ENCODE measurements at regions not wholly inside any gene's neighbourhood (a gene's known extent, or its start where the extent isn't known, plus 50 kb on each side); places are given as distances from the start of the nearest gene placed in this dataset.

- no peak overlapping the region for H3K4me3 ChIP-seq (ENCODE audit: low read length)
- H3K27ac Mint-ChIP-seq, result no peak overlapping the region
- no peaks in the 10 kb centered on the region for H3K36me3 ChIP-seq (ENCODE audit: control insufficient read depth, insufficient read depth, low read length)
- H3K4me3 Mint-ChIP-seq, result no peak overlapping the region
- H3K4me1 ChIP-seq (ENCODE audit: control insufficient read depth, insufficient read depth, low read length), result no peaks in the 10 kb centered on the region
- intact Hi-C loops (cut with micrococcal nuclease), result no loop called here
- H3K27me3 Mint-ChIP-seq (ENCODE audit: low read depth in 2 of 2), result no peaks in the 10 kb centered on the region
- no peak for DNase-seq
- no peaks in the 10 kb centered on the region for H3K9me3 ChIP-seq (ENCODE audit: control insufficient read depth, insufficient read depth, low read length)
- no peaks in the 10 kb centered on the region for H3K9me3 Mint-ChIP-seq
- 92% methylated on average over 23 of the region's 23 CpGs for WGBS (ENCODE audit: insufficient coverage)
- H3K4me1 Mint-ChIP-seq, result peaks cover 0 to 5% of the 10 kb centered on the region in 2 donors
- H3K27me3 ChIP-seq (ENCODE audit: control insufficient read depth, insufficient read depth, low read length), result no peaks in the 10 kb centered on the region
- TF ChIP-seq CTCF (IDR thresholded peaks at IDR 0.05), result no peak
- H3K36me3 Mint-ChIP-seq, result no peaks in the 10 kb centered on the region
- H3K27ac ChIP-seq (ENCODE audit: low read length), result no peak overlapping the region
- no peak for ATAC-seq
These were observed 386.2 kb downstream of the THBS2 start for GRCh38 chr6:168867247-168868102.

- Mint-ChIP-seq H3K9me3 (no peaks in the 10 kb centered on the region), H3K27me3 (ENCODE audit: low read depth in 2 of 2) (no peaks in the 10 kb centered on the region), H3K4me1 (peaks cover 0 to 5% of the 10 kb centered on the region in 2 donors), H3K4me3 (no peak overlapping the region), H3K27ac (no peak overlapping the region), H3K36me3 (no peaks in the 10 kb centered on the region)
- Histone ChIP-seq H3K9me3 (ENCODE audit: control insufficient read depth, insufficient read depth, low read length) (no peaks in the 10 kb centered on the region), H3K27me3 (ENCODE audit: control insufficient read depth, insufficient read depth, low read length) (no peaks in the 10 kb centered on the region), H3K27ac (ENCODE audit: low read length) (no peak overlapping the region), H3K36me3 (ENCODE audit: control insufficient read depth, insufficient read depth, low read length) (no peaks in the 10 kb centered on the region), H3K4me3 (ENCODE audit: low read length) (no peak overlapping the region), H3K4me1 (ENCODE audit: control insufficient read depth, insufficient read depth, low read length) (no peaks in the 10 kb centered on the region)
- WGBS (ENCODE audit: insufficient coverage), result 85% methylated on average over 5 of the region's 5 CpGs
- ATAC-seq (peak in 1 of 3 donors; percentile 15), DNase-seq (no peak)
- intact Hi-C loops (cut with micrococcal nuclease), result no loop called here
- no peak for TF ChIP-seq CTCF (IDR thresholded peaks at IDR 0.05)
These were observed 387.1 kb downstream of the THBS2 start for GRCh38 chr6:168866534-168866933.

- WGBS (ENCODE audit: insufficient coverage), result 93% methylated on average over 4 of the region's 4 CpGs
- no peak for TF ChIP-seq CTCF (IDR thresholded peaks at IDR 0.05)
- no peak overlapping the region for H3K4me3 Mint-ChIP-seq
These were observed 388.1 kb downstream of the THBS2 start for GRCh38 chr6:168865522-168865921.

More at GRCh38 chr6:168865522-168865921, 388.1 kb downstream of the THBS2 start:
- Mint-ChIP-seq H3K4me1 (peaks cover 0 to 5% of the 10 kb centered on the region in 2 donors), H3K27me3 (ENCODE audit: low read depth in 2 of 2) (no peaks in the 10 kb centered on the region), H3K27ac (no peak overlapping the region), H3K9me3 (no peaks in the 10 kb centered on the region), H3K36me3 (no peaks in the 10 kb centered on the region)
- H3K27me3 ChIP-seq (ENCODE audit: control insufficient read depth, insufficient read depth, low read length), result no peaks in the 10 kb centered on the region
- intact Hi-C loops (cut with micrococcal nuclease), result no loop called here
- no peak for ATAC-seq
- H3K36me3 ChIP-seq (ENCODE audit: control insufficient read depth, insufficient read depth, low read length), result no peaks in the 10 kb centered on the region
- DNase-seq, result no peak
- no peak overlapping the region for H3K27ac ChIP-seq (ENCODE audit: low read length)
- no peaks in the 10 kb centered on the region for H3K4me1 ChIP-seq (ENCODE audit: control insufficient read depth, insufficient read depth, low read length)
- no peak overlapping the region for H3K4me3 ChIP-seq (ENCODE audit: low read length)
- no peaks in the 10 kb centered on the region for H3K9me3 ChIP-seq (ENCODE audit: control insufficient read depth, insufficient read depth, low read length)

Data from natural killer cell (primary cell).